ENCODE measurements at regions not wholly inside any gene's neighbourhood (a gene's known extent, or its start where the extent isn't known, plus 50 kb on each side); places are given as distances from the start of the nearest gene placed in this dataset.
A peak's percentile ranks its signal among the peaks of the same experiment; 100 is the strongest.
"Not testable (repeated sequence)": the region's sequence is repeated elsewhere in the genome, so short reads cannot be mapped to it uniquely, and the experiment has no call there.

- DNase-seq, result no peak
Observed at GRCh38 chr9:75197561-75197960, 109.2 kb downstream of the OSTF1 start.

- no peak for DNase-seq
Observed at GRCh38 chr9:75198436-75198835, 110.1 kb downstream of the OSTF1 start.

GRCh38 chr9:75200892-75201470 lies 112.7 kb downstream of the OSTF1 start:
- no peak for DNase-seq

- DNase-seq, result no peak
Observed at GRCh38 chr9:75201480-75202209, 113.3 kb downstream of the OSTF1 start.

GRCh38 chr9:75207997-75208396 lies 119.7 kb downstream of the OSTF1 start:
- DNase-seq, result not testable (repeated sequence)

- DNase-seq, result no peak
Observed at GRCh38 chr9:75210215-75210614, 121.9 kb downstream of the OSTF1 start.

- no peak for DNase-seq
Observed at GRCh38 chr9:75213765-75214164, 125.5 kb downstream of the OSTF1 start.

- DNase-seq, result no peak
Observed at GRCh38 chr9:75226403-75227139, 138.3 kb downstream of the OSTF1 start.

- no peak for DNase-seq
Observed at GRCh38 chr9:75228893-75229292, 140.6 kb downstream of the OSTF1 start.

GRCh38 chr9:75229605-75230332 lies 141.5 kb downstream of the OSTF1 start:
- DNase-seq, result no peak

- DNase-seq, result no peak
Observed at GRCh38 chr9:75230469-75230868, 142.2 kb downstream of the OSTF1 start.

- DNase-seq, result no peak
Observed at GRCh38 chr9:75231167-75231566, 142.9 kb downstream of the OSTF1 start.

- DNase-seq, result no peak
Observed at GRCh38 chr9:75233011-75233410, 144.7 kb downstream of the OSTF1 start.

- DNase-seq, result no peak
Observed at GRCh38 chr9:75235632-75236031, 147.3 kb downstream of the OSTF1 start.

- peak; percentile 8 for DNase-seq
Observed at GRCh38 chr9:75238311-75238976, 150.1 kb downstream of the OSTF1 start.

GRCh38 chr9:75239176-75239575 lies 150.9 kb downstream of the OSTF1 start:
- no peak for DNase-seq

- no peak for DNase-seq
Observed at GRCh38 chr9:75242426-75242825, 154.1 kb downstream of the OSTF1 start.

GRCh38 chr9:75246949-75247348 lies 158.6 kb downstream of the OSTF1 start:
- no peak for DNase-seq

- peak; percentile 4 for DNase-seq
Observed at GRCh38 chr9:75265525-75265972, 177.2 kb downstream of the OSTF1 start.

GRCh38 chr9:75269197-75269596 lies 180.9 kb downstream of the OSTF1 start:
- DNase-seq, result no peak

- not testable (repeated sequence) for DNase-seq
Observed at GRCh38 chr9:75273055-75273454, 184.7 kb downstream of the OSTF1 start.

- DNase-seq, result no peak
Observed at GRCh38 chr9:75274781-75275180, 186.5 kb downstream of the OSTF1 start.

GRCh38 chr9:75282047-75282446 lies 193.7 kb downstream of the OSTF1 start:
- no peak for DNase-seq
